Cardiac fibroblast (primary cell): ENCODE measurements at regions not wholly inside any gene's neighbourhood (a gene's known extent, or its start where the extent isn't known, plus 50 kb on each side); places are given as distances from the start of the nearest gene placed in this dataset.

Experiments
- DNase-seq, 2 donors: peaks; one replicate each; pipeline versions ENCODE4 v3.0.0 to v3.0.0-alpha.2; 2010; ENCODE audit warnings: low read depth in 2 of 2
- H3K4me3 ChIP-seq, 2 donors: replicated peaks in 1 of 2; 1 replicate in 1 of 2; 2 replicates in 1 of 2; pipeline ENCODE4 v1.5.1; 2011; ENCODE audit warnings: low read depth in 2 of 2, low read length in 2 of 2, mild to moderate bottlenecking in 2 of 2, moderate library complexity in 1 of 2
- CTCF ChIP-seq: IDR thresholded peaks from one replicate; pipeline ENCODE4 v1.5.1; 2011; ENCODE audit warnings: low read depth, mild to moderate bottlenecking, low read length, inconsistent platforms

GRCh38 chr1:38567401-38567800 lies 292.2 kb downstream of the RRAGC start:
- no peak for TF ChIP-seq CTCF
- no peak for DNase-seq
- H3K4me3 ChIP-seq, result no peak overlapping the region

GRCh38 chr1:38565020-38565491 lies 294.5 kb downstream of the RRAGC start:
- no peak overlapping the region for H3K4me3 ChIP-seq
- DNase-seq, result no peak
- no peak for TF ChIP-seq CTCF

DNA sequence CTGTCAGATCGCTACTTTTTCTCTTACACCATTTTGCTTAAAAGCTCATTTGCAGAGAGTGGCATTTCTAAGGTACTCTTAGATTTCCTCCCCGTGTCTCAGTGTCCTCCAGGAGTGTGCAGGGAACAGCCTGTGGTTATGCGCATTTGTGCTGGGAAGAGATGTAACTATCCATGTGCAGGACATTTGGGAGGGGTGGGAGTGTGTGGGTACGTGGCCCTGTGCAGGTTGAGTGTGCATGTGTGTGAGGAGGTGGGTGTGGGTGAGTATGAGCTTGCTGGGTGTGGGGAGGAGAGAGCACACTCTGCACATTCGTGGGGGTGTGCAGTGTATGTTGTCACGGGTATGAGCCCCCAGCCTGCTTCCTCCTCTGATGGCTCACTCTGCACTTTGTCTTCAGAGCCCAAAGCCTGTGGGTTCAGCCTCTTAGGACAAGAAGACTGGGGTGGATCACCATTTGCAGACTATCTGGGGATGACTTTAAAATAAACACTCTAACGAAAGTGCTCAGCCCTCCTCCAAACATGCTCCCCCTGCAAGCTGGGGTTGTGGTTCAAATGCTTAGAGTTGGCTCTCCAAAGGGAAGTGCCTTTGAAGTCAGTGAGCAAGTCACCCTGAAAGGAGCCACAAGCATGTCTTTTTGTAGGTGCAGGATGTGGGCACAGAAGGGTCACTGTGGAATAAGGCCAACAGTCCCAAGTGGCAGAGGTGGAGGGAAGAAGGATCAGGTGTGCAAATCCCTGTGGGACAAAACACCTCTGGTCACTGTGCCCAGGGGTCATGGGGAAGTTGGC lies 295.4 kb downstream of the RRAGC start:
- DNase-seq, result no peak
- no peak for TF ChIP-seq CTCF

GRCh38 chr1:38561725-38562124 lies 297.8 kb downstream of the RRAGC start:
- TF ChIP-seq CTCF, result no peak
- no peak for DNase-seq
- no peak overlapping the region for H3K4me3 ChIP-seq

More for the DNA sequence above, 295.4 kb downstream of the RRAGC start:
- no peak overlapping the region for H3K4me3 ChIP-seq

- H3K4me3 ChIP-seq, result no peak overlapping the region
- DNase-seq, result no peak
- TF ChIP-seq CTCF, result no peak
Observed at GRCh38 chr1:38561110-38561509, 298.5 kb downstream of the RRAGC start.

- H3K4me3 ChIP-seq, result no peak overlapping the region
- DNase-seq, result no peak
- TF ChIP-seq CTCF, result no peak
Observed at GRCh38 chr1:38560457-38560856, 299.1 kb downstream of the RRAGC start.
